ENCODE measurements at regions not wholly inside any gene's neighbourhood (a gene's known extent, or its start where the extent isn't known, plus 50 kb on each side); places are given as distances from the start of the nearest gene placed in this dataset.

- TF ChIP-seq CTCF (IDR thresholded peaks at IDR 0.05): no peak
These were observed 340.3 kb downstream of the SEC16B start for GRCh38 chr1:177629526-177629925.

GRCh38 chr1:177627148-177627910 is 342.5 kb downstream of the SEC16B start:
- no peak for TF ChIP-seq CTCF (IDR thresholded peaks at IDR 0.05)

GRCh38 chr1:177620636-177621190 is 349.1 kb downstream of the SEC16B start:
- no peak for TF ChIP-seq CTCF (IDR thresholded peaks at IDR 0.05)

GRCh38 chr1:177615251-177615650 is 354.6 kb downstream of the SEC16B start:
- no peak for TF ChIP-seq CTCF (IDR thresholded peaks at IDR 0.05)

- no peak for TF ChIP-seq CTCF (IDR thresholded peaks at IDR 0.05)
These were observed 358.5 kb downstream of the SEC16B start for GRCh38 chr1:177611402-177611801.

- TF ChIP-seq CTCF (IDR thresholded peaks at IDR 0.05): no peak
These were observed 359.9 kb downstream of the SEC16B start for GRCh38 chr1:177609953-177610352.

- TF ChIP-seq CTCF (IDR thresholded peaks at IDR 0.05): no peak
These were observed 368.9 kb downstream of the SEC16B start for GRCh38 chr1:177600936-177601335.

Data from LNCAP (cell line).